Transverse colon (tissue), 4 donors: ENCODE measurements at regions not wholly inside any gene's neighbourhood (a gene's known extent, or its start where the extent isn't known, plus 50 kb on each side); places are given as distances from the start of the nearest gene placed in this dataset.

Source experiments
- CTCF ChIP-seq, 5 experiments: fragments of 200-600 bp in 3 of 5; fragments of 450-650 bp in 2 of 5; sonication (generic) in 3 of 5; IDR thresholded peaks; 1 replicate in 2 of 5; 2 replicates in 3 of 5; pipeline ENCODE4 v1.5.1; 2016 to 2017; ENCODE audit warnings: antibody characterized with exemption in 5 of 5, inconsistent platforms in 3 of 5, mild to moderate bottlenecking in 2 of 5, moderate library complexity in 1 of 5
- POLR2A ChIP-seq: fragments of 450-650 bp; IDR thresholded peaks from one replicate; pipeline ENCODE4 v1.6.1; 2016; ENCODE audit warnings: antibody characterized with exemption, mild to moderate bottlenecking, moderate library complexity
- POLR2AphosphoS5 ChIP-seq, 3 donors: sonication (generic); formaldehyde crosslinking; IDR thresholded peaks; one replicate each; pipeline ENCODE4 v1.6.1; 2016; ENCODE audit warnings: antibody characterized with exemption in 3 of 3

- TF ChIP-seq CTCF (IDR thresholded peaks at IDR 0.05), result no peak
- no peak for TF ChIP-seq POLR2A
- TF ChIP-seq POLR2AphosphoS5 (IDR thresholded peaks at IDR 0.05), result no peak
Measured at GRCh38 chr2:120471166-120471565, 125.2 kb downstream of the INHBB start.
